ENCODE measurements at regions not wholly inside any gene's neighbourhood (a gene's known extent, or its start where the extent isn't known, plus 50 kb on each side); places are given as distances from the start of the nearest gene placed in this dataset.
A peak's percentile ranks its signal among the peaks of the same experiment; 100 is the strongest.

GRCh38 chr6:150456466-150456865 is 87.7 kb downstream of the IYD start:
- DNase-seq: no peak

GRCh38 chr6:150456902-150457643 is 88.3 kb downstream of the IYD start:
- Histone ChIP-seq H3K4me3 (ENCODE audit: insufficient read depth, low read depth, low read length) (no peak overlapping the region), H3K36me3 (replicated peaks; ENCODE audit: control insufficient read depth, insufficient read depth, low read length) (no peaks in the 10 kb centered on the region), H3K27me3 (ENCODE audit: control insufficient read depth, insufficient read depth, low read length) (no peaks in the 10 kb centered on the region)
- DNase-seq: no peak

More at GRCh38 chr6:150456466-150456865, 87.7 kb downstream of the IYD start:
- H3K27me3 ChIP-seq (ENCODE audit: control insufficient read depth, insufficient read depth, low read length): no peaks in the 10 kb centered on the region
- no peaks in the 10 kb centered on the region for H3K36me3 ChIP-seq (replicated peaks; ENCODE audit: control insufficient read depth, insufficient read depth, low read length)
- no peak overlapping the region for H3K4me3 ChIP-seq (ENCODE audit: insufficient read depth, low read depth, low read length)

- no peaks in the 10 kb centered on the region for H3K36me3 ChIP-seq (replicated peaks; ENCODE audit: control insufficient read depth, insufficient read depth, low read length)
- no peaks in the 10 kb centered on the region for H3K27me3 ChIP-seq (ENCODE audit: control insufficient read depth, insufficient read depth, low read length)
- no peak overlapping the region for H3K4me3 ChIP-seq (ENCODE audit: insufficient read depth, low read depth, low read length)
- DNase-seq: no peak
Measured at GRCh38 chr6:150458579-150458978, 89.8 kb downstream of the IYD start.

- Histone ChIP-seq H3K36me3 (replicated peaks; ENCODE audit: control insufficient read depth, insufficient read depth, low read length) (no peaks in the 10 kb centered on the region), H3K27me3 (ENCODE audit: control insufficient read depth, insufficient read depth, low read length) (no peaks in the 10 kb centered on the region), H3K4me3 (ENCODE audit: insufficient read depth, low read depth, low read length) (no peak overlapping the region)
- DNase-seq: no peak
Measured at GRCh38 chr6:150463852-150464251, 95.0 kb downstream of the IYD start.

- H3K36me3 ChIP-seq (replicated peaks; ENCODE audit: control insufficient read depth, insufficient read depth, low read length): no peaks in the 10 kb centered on the region
- no peak overlapping the region for H3K4me3 ChIP-seq (ENCODE audit: insufficient read depth, low read depth, low read length)
- H3K27me3 ChIP-seq (ENCODE audit: control insufficient read depth, insufficient read depth, low read length): no peaks in the 10 kb centered on the region
- no peak for DNase-seq
Measured at GRCh38 chr6:150464966-150465365, 96.2 kb downstream of the IYD start.

GRCh38 chr6:150465610-150466009 is 96.8 kb downstream of the IYD start:
- Histone ChIP-seq H3K27me3 (ENCODE audit: control insufficient read depth, insufficient read depth, low read length) (no peaks in the 10 kb centered on the region), H3K36me3 (replicated peaks; ENCODE audit: control insufficient read depth, insufficient read depth, low read length) (no peaks in the 10 kb centered on the region), H3K4me3 (ENCODE audit: insufficient read depth, low read depth, low read length) (no peak overlapping the region)
- no peak for DNase-seq

- Histone ChIP-seq H3K4me3 (ENCODE audit: insufficient read depth, low read depth, low read length) (no peak overlapping the region), H3K36me3 (replicated peaks; ENCODE audit: control insufficient read depth, insufficient read depth, low read length) (no peaks in the 10 kb centered on the region), H3K27me3 (ENCODE audit: control insufficient read depth, insufficient read depth, low read length) (no peaks in the 10 kb centered on the region)
- DNase-seq: no peak
Measured at GRCh38 chr6:150466196-150466595, 97.4 kb downstream of the IYD start.

GRCh38 chr6:150470131-150470530 is 101.3 kb downstream of the IYD start:
- DNase-seq: no peak
- H3K27me3 ChIP-seq (ENCODE audit: control insufficient read depth, insufficient read depth, low read length): no peaks in the 10 kb centered on the region
- no peak overlapping the region for H3K4me3 ChIP-seq (ENCODE audit: insufficient read depth, low read depth, low read length)
- no peaks in the 10 kb centered on the region for H3K36me3 ChIP-seq (replicated peaks; ENCODE audit: control insufficient read depth, insufficient read depth, low read length)

GRCh38 chr6:150470960-150471665 is 102.3 kb downstream of the IYD start:
- H3K36me3 ChIP-seq (replicated peaks; ENCODE audit: control insufficient read depth, insufficient read depth, low read length): no peaks in the 10 kb centered on the region
- H3K27me3 ChIP-seq (ENCODE audit: control insufficient read depth, insufficient read depth, low read length): no peaks in the 10 kb centered on the region
- no peak for DNase-seq
- H3K4me3 ChIP-seq (ENCODE audit: insufficient read depth, low read depth, low read length): no peak overlapping the region

GRCh38 chr6:150478656-150479545 is 110.1 kb downstream of the IYD start:
- Histone ChIP-seq H3K27me3 (ENCODE audit: control insufficient read depth, insufficient read depth, low read length) (no peaks in the 10 kb centered on the region), H3K4me3 (ENCODE audit: insufficient read depth, low read depth, low read length) (no peak overlapping the region), H3K36me3 (replicated peaks; ENCODE audit: control insufficient read depth, insufficient read depth, low read length) (no peaks in the 10 kb centered on the region)
- DNase-seq: peak; percentile 20

- Histone ChIP-seq H3K27me3 (ENCODE audit: control insufficient read depth, insufficient read depth, low read length) (no peaks in the 10 kb centered on the region), H3K4me3 (ENCODE audit: insufficient read depth, low read depth, low read length) (no peak overlapping the region), H3K36me3 (replicated peaks; ENCODE audit: control insufficient read depth, insufficient read depth, low read length) (no peaks in the 10 kb centered on the region)
- DNase-seq: no peak
Measured at GRCh38 chr6:150482883-150483409, 114.1 kb downstream of the IYD start.

- no peaks in the 10 kb centered on the region for H3K36me3 ChIP-seq (replicated peaks; ENCODE audit: control insufficient read depth, insufficient read depth, low read length)
- H3K4me3 ChIP-seq (ENCODE audit: insufficient read depth, low read depth, low read length): no peak overlapping the region
- H3K27me3 ChIP-seq (ENCODE audit: control insufficient read depth, insufficient read depth, low read length): no peaks in the 10 kb centered on the region
- DNase-seq: no peak
Measured at GRCh38 chr6:150485161-150485958, 114.3 kb upstream of the PLEKHG1 start.

GRCh38 chr6:150486048-150486447 is 113.6 kb upstream of the PLEKHG1 start:
- H3K36me3 ChIP-seq (replicated peaks; ENCODE audit: control insufficient read depth, insufficient read depth, low read length): no peaks in the 10 kb centered on the region
- no peak overlapping the region for H3K4me3 ChIP-seq (ENCODE audit: insufficient read depth, low read depth, low read length)
- no peaks in the 10 kb centered on the region for H3K27me3 ChIP-seq (ENCODE audit: control insufficient read depth, insufficient read depth, low read length)
- no peak for DNase-seq

GRCh38 chr6:150490586-150490985 is 109.1 kb upstream of the PLEKHG1 start:
- DNase-seq: no peak
- H3K4me3 ChIP-seq (ENCODE audit: insufficient read depth, low read depth, low read length): no peak overlapping the region
- no peaks in the 10 kb centered on the region for H3K36me3 ChIP-seq (replicated peaks; ENCODE audit: control insufficient read depth, insufficient read depth, low read length)
- H3K27me3 ChIP-seq (ENCODE audit: control insufficient read depth, insufficient read depth, low read length): no peaks in the 10 kb centered on the region
